ENCODE measurements at regions not wholly inside any gene's neighbourhood (a gene's known extent, or its start where the extent isn't known, plus 50 kb on each side); places are given as distances from the start of the nearest gene placed in this dataset.

- no peak for DNase-seq
- H3K27ac ChIP-seq: no peak overlapping the region
- no peak overlapping the region for H3K4me3 ChIP-seq
- no peak for ATAC-seq
- H3K9me3 ChIP-seq: no peaks in the 10 kb centered on the region
- intact Hi-C loops (cut with DNase I): no loop called here
- no peaks in the 10 kb centered on the region for H3K36me3 ChIP-seq (ENCODE audit: insufficient read depth in 1 of 2, low read depth in 1 of 2)
- H3K4me1 ChIP-seq: no peaks in the 10 kb centered on the region
- peaks cover 0 to 1% (median 0%) of the 10 kb centered on the region in 3 donors for H3K27me3 ChIP-seq (ENCODE audit: insufficient read depth in 3 of 3, low read length in 2 of 3)
- no peak for TF ChIP-seq CTCF (IDR thresholded peaks at IDR 0.05)
- 93 to 95% (median 94%) methylated on average over 24 of the region's 24 CpGs for WGBS, 3 donors
These were observed 137.6 kb upstream of the RPS6KA2 start for GRCh38 chr6:166764473-166765233.

- DNase-seq (no peak), ATAC-seq (no peak)
- TF ChIP-seq CTCF (IDR thresholded peaks at IDR 0.05): no peak
- Histone ChIP-seq H3K27ac (no peak overlapping the region), H3K4me1 (no peaks in the 10 kb centered on the region), H3K9me3 (no peaks in the 10 kb centered on the region), H3K4me3 (no peak overlapping the region), H3K27me3 (ENCODE audit: insufficient read depth in 3 of 3, low read length in 2 of 3) (no peaks in the 10 kb centered on the region), H3K36me3 (ENCODE audit: insufficient read depth in 1 of 2, low read depth in 1 of 2) (no peaks in the 10 kb centered on the region)
- intact Hi-C loops (cut with DNase I): no loop called here
- 78 to 85% (median 81%) methylated on average over 36 to 37 of the region's 37 CpGs for WGBS, 3 donors
These were observed 136.8 kb upstream of the RPS6KA2 start for GRCh38 chr6:166763606-166764472.

GRCh38 chr6:166761801-166762200, 134.8 kb upstream of the RPS6KA2 start:
- WGBS, 3 donors: 82 to 87% (median 83%) methylated on average over 9 of the region's 9 CpGs
- Histone ChIP-seq H3K9me3 (no peaks in the 10 kb centered on the region), H3K36me3 (ENCODE audit: insufficient read depth in 1 of 2, low read depth in 1 of 2) (no peaks in the 10 kb centered on the region), H3K4me3 (no peak overlapping the region), H3K27me3 (ENCODE audit: insufficient read depth in 3 of 3, low read length in 2 of 3) (peaks cover 0 to 7% (median 4%) of the 10 kb centered on the region in 3 donors), H3K4me1 (no peaks in the 10 kb centered on the region), H3K27ac (no peak overlapping the region)
- DNase-seq: no peak
- no peak for ATAC-seq
- no peak for TF ChIP-seq CTCF (IDR thresholded peaks at IDR 0.05)
- intact Hi-C loops (cut with DNase I): no loop called here

- H3K27me3 ChIP-seq (ENCODE audit: insufficient read depth in 3 of 3, low read length in 2 of 3): peaks cover 0 to 15% (median 4%) of the 10 kb centered on the region in 3 donors
- DNase-seq (no peak), ATAC-seq (no peak)
- no peak for TF ChIP-seq CTCF (IDR thresholded peaks at IDR 0.05)
- no peaks in the 10 kb centered on the region for H3K36me3 ChIP-seq (ENCODE audit: insufficient read depth in 1 of 2, low read depth in 1 of 2)
- WGBS, 3 donors: 87 to 95% (median 91%) methylated on average over 11 of the region's 11 CpGs
- no peak overlapping the region for H3K27ac ChIP-seq
- intact Hi-C loops (cut with DNase I): no loop called here
- no peaks in the 10 kb centered on the region for H3K9me3 ChIP-seq
- H3K4me1 ChIP-seq: no peaks in the 10 kb centered on the region
- H3K4me3 ChIP-seq: no peak overlapping the region
These were observed 133.2 kb upstream of the RPS6KA2 start for GRCh38 chr6:166760288-166760687.

Measured in psoas muscle (tissue), 7 donors.